Keratinocyte (primary cell): ENCODE measurements at regions not wholly inside any gene's neighbourhood (a gene's known extent, or its start where the extent isn't known, plus 50 kb on each side); places are given as distances from the start of the nearest gene placed in this dataset.

Source experiments
- DNase-seq: peaks from one replicate; pipeline ENCODE4 v3.0.0-alpha.2; 2011; ENCODE audit warnings: low read depth, missing footprints, low spot score
- FAIRE-seq: peaks from 2 replicates; lab custom pipeline; 2011; peaks lifted over from hg19 to GRCh38; lab: Jason Lieb, UNC
- H2AFZ ChIP-seq: 2 replicates; pipeline ENCODE4 v1.6.0; 2012; ENCODE audit warnings: low read length, control low read depth, inconsistent platforms; ENCODE audit not compliant: control insufficient read depth
- H3K27ac ChIP-seq: 2 replicates; pipeline ENCODE4 v1.5.1; 2011; ENCODE audit warnings: low read length; ENCODE audit not compliant: control insufficient read depth, insufficient read depth
- H3K27me3 ChIP-seq: 3 replicates; pipeline ENCODE4 v1.6.0; 2011; ENCODE audit warnings: low read length; ENCODE audit not compliant: control insufficient read depth, insufficient read depth; ENCODE audit errors: extremely low read depth
- H3K36me3 ChIP-seq, 2 experiments: 2 replicates in 1 of 2; 3 replicates in 1 of 2; pipeline ENCODE4 v1.5.1; 2011; ENCODE audit warnings: low read length in 2 of 2, mild to moderate bottlenecking in 1 of 2; ENCODE audit not compliant: control insufficient read depth in 2 of 2, insufficient read depth in 2 of 2; ENCODE audit errors: extremely low read depth in 1 of 2
- H3K4me1 ChIP-seq: 3 replicates; pipeline ENCODE4 v1.5.1; 2011; ENCODE audit warnings: low read length; ENCODE audit not compliant: control insufficient read depth, insufficient read depth; ENCODE audit errors: extremely low read depth
- H3K4me2 ChIP-seq: 3 replicates; pipeline ENCODE4 v1.6.0; 2011; ENCODE audit warnings: low read depth, low read length; ENCODE audit not compliant: control insufficient read depth, insufficient read depth; ENCODE audit errors: extremely low read depth
- H3K4me3 ChIP-seq, 3 experiments: fragments of 200-600 bp in 1 of 3; sonication (generic) in 1 of 3; 2 replicates in 2 of 3; 3 replicates in 1 of 3; pipeline ENCODE4 v1.5.1; 2011 to 2016; ENCODE audit warnings: low read length in 3 of 3, mild to moderate bottlenecking in 3 of 3, control low read depth in 2 of 3, inconsistent platforms in 1 of 3, low read depth in 1 of 3, mixed read lengths in 1 of 3, mixed run types in 1 of 3, moderate library complexity in 1 of 3; ENCODE audit not compliant: control insufficient read depth in 2 of 3, insufficient read depth in 2 of 3; ENCODE audit errors: extremely low read depth in 1 of 3
- H3K79me2 ChIP-seq: 2 replicates; pipeline ENCODE4 v1.6.0; 2012; ENCODE audit warnings: low read length; ENCODE audit not compliant: control insufficient read depth, insufficient read depth
- H3K9ac ChIP-seq: 3 replicates; pipeline ENCODE4 v1.6.0; 2011; ENCODE audit warnings: low read length; ENCODE audit not compliant: control insufficient read depth, insufficient read depth; ENCODE audit errors: extremely low read depth
- H3K9me1 ChIP-seq: 3 replicates; pipeline ENCODE4 v1.6.0; 2011; ENCODE audit warnings: low read length; ENCODE audit not compliant: control insufficient read depth, insufficient read depth; ENCODE audit errors: extremely low read depth
- H3K9me3 ChIP-seq: 2 replicates; pipeline ENCODE4 v1.5.1; 2012; ENCODE audit warnings: low read depth, low read length; ENCODE audit not compliant: control insufficient read depth
- H4K20me1 ChIP-seq: 3 replicates; pipeline ENCODE4 v1.6.0; 2011; ENCODE audit warnings: low read length; ENCODE audit not compliant: control insufficient read depth, insufficient read depth; ENCODE audit errors: extremely low read depth
- CTCF ChIP-seq, 3 experiments: IDR thresholded peaks in 1 of 3; conservative IDR thresholded peaks in 1 of 3; optimal IDR thresholded peaks in 1 of 3; 2 replicates in 2 of 3; 3 replicates in 1 of 3; pipeline versions ENCODE3 to v1.5.1; 2011; ENCODE audit warnings: low read length in 3 of 3, mild to moderate bottlenecking in 3 of 3, moderate library complexity in 2 of 3, control low read depth in 1 of 3, inconsistent platforms in 1 of 3; ENCODE audit not compliant: insufficient read depth in 2 of 3; ENCODE audit errors: extremely low read depth in 1 of 3
- EZH2 ChIP-seq: IDR thresholded peaks from one replicate; pipeline ENCODE4 v1.6.1; 2012; ENCODE audit warnings: inconsistent platforms, mild to moderate bottlenecking, low read length, moderate library complexity
- dilution Hi-C: fragments of 300-500 bp; cut with MboI; formaldehyde crosslinking; loops from one replicate; pipeline ENCODE4 v1.7.0; 2020; ENCODE audit warnings: low sequenced_read_pairs; ENCODE audit not compliant: extremely low pct_ligation_motif_present

GRCh38 chrX:118167361-118167760, 50.8 kb upstream of the KLHL13 start:
- dilution Hi-C loops: no loop called here
- no peaks in the 10 kb centered on the region for H3K79me2 ChIP-seq
- H3K27me3 ChIP-seq: no peaks in the 10 kb centered on the region
- H3K9me1 ChIP-seq: no peaks in the 10 kb centered on the region
- H3K9ac ChIP-seq: no peak overlapping the region
- FAIRE-seq (no peak), DNase-seq (no peak)
- H3K4me1 ChIP-seq: no peaks in the 10 kb centered on the region
- H4K20me1 ChIP-seq: no peaks in the 10 kb centered on the region
- no peak overlapping the region for H3K4me2 ChIP-seq
- H3K9me3 ChIP-seq: no peaks in the 10 kb centered on the region
- no peaks in the 10 kb centered on the region for H3K36me3 ChIP-seq
- H3K27ac ChIP-seq: no peak overlapping the region
- H2AFZ ChIP-seq: no peak overlapping the region
- no peak overlapping the region for H3K4me3 ChIP-seq
- TF ChIP-seq EZH2 (no peak), CTCF (optimal IDR thresholded peaks at IDR 0.05 in 1 of 3, IDR thresholded peaks at IDR 0.05 in 1 of 3, conservative IDR thresholded peaks at IDR 0.05 in 1 of 3; ENCODE audit: extremely low read depth in 1 of 3, insufficient read depth in 2 of 3, low read length in 3 of 3) (no peak)

GRCh38 chrX:118171356-118171755, 54.7 kb upstream of the KLHL13 start:
- Histone ChIP-seq H3K4me2 (no peak overlapping the region), H3K27me3 (no peaks in the 10 kb centered on the region), H3K9ac (no peak overlapping the region), H4K20me1 (no peaks in the 10 kb centered on the region), H3K27ac (no peak overlapping the region), H2AFZ (no peak overlapping the region), H3K79me2 (no peaks in the 10 kb centered on the region), H3K4me3 (no peak overlapping the region), H3K36me3 (no peaks in the 10 kb centered on the region), H3K4me1 (no peaks in the 10 kb centered on the region), H3K9me3 (no peaks in the 10 kb centered on the region), H3K9me1 (no peaks in the 10 kb centered on the region)
- FAIRE-seq (no peak), DNase-seq (no peak)
- dilution Hi-C loops: no loop called here
- TF ChIP-seq EZH2: no peak
- no peak for TF ChIP-seq CTCF (optimal IDR thresholded peaks at IDR 0.05 in 1 of 3, IDR thresholded peaks at IDR 0.05 in 1 of 3, conservative IDR thresholded peaks at IDR 0.05 in 1 of 3; ENCODE audit: extremely low read depth in 1 of 3, insufficient read depth in 2 of 3, low read length in 3 of 3)
